Ascending aorta (tissue), 2 donors: ENCODE measurements at regions not wholly inside any gene's neighbourhood (a gene's known extent, or its start where the extent isn't known, plus 50 kb on each side); places are given as distances from the start of the nearest gene placed in this dataset.

Experiments used
- DNase-seq, 2 donors: peaks; one replicate each; pipeline ENCODE4 v3.0.0-alpha.2; 2019; ENCODE audit warnings: low spot score in 2 of 2
- H3K27ac ChIP-seq, 2 donors: fragments of 200-600 bp; sonication (generic); one replicate each; pipeline ENCODE4 v1.5.1; 2016 to 2017; ENCODE audit warnings: mild to moderate bottlenecking in 1 of 2
- H3K27me3 ChIP-seq: fragments of 200-600 bp; sonication (generic); one replicate; pipeline ENCODE4 v1.5.1; 2017
- H3K36me3 ChIP-seq, 2 donors: fragments of 200-600 bp; sonication (generic); one replicate each; pipeline ENCODE4 v1.5.1; 2016
- H3K4me1 ChIP-seq, 2 donors: fragments of 200-600 bp; sonication (generic); one replicate each; pipeline ENCODE4 v1.5.1; 2016 to 2017; ENCODE audit warnings: mild to moderate bottlenecking in 1 of 2
- H3K4me3 ChIP-seq, 2 donors: fragments of 200-600 bp; sonication (generic); one replicate each; pipeline ENCODE4 v1.5.1; 2016 to 2017; ENCODE audit warnings: mild to moderate bottlenecking in 1 of 2
- H3K9me3 ChIP-seq, 2 donors: fragments of 200-600 bp; sonication (generic); one replicate each; pipeline ENCODE4 v1.5.1; 2016
- intact Hi-C: fragments of 100-400 bp; cut with DNase I; formaldehyde crosslinking; loops from one replicate; pipeline ENCODE4 v1.15.1; 2023
- TF ChIP-seq, protein P1 (sequence below), 3 experiments: fragments of 200-600 bp in 2 of 3; fragments of 450-650 bp in 1 of 3; sonication (generic) in 2 of 3; IDR thresholded peaks; one replicate each; pipeline ENCODE4 v1.5.1; 2016 to 2019; ENCODE audit warnings: antibody characterized with exemption in 3 of 3, mild to moderate bottlenecking in 1 of 3, moderate library complexity in 1 of 3

DNA sequence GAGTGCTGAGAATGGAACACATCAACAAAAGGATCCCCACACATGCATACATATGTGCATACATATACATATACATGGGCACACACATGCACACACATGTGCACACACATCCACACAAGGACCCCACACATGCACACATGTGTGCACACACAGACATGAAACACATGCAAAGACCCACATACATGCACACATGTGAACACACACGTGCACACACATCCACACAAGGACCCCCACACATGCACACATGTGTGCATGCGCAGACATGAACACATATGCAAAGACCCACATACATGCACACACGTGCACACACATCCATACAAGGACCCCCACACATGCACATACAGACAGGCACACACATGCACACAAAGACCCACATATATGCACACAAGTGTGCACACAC, 104.4 kb upstream of the ADARB2 start:
- no peak for DNase-seq
- no peaks in the 10 kb centered on the region for H3K9me3 ChIP-seq
- H3K4me3 ChIP-seq: no peak overlapping the region
- no peaks in the 10 kb centered on the region for H3K4me1 ChIP-seq
- intact Hi-C loops: no loop called here
- H3K36me3 ChIP-seq: no peaks in the 10 kb centered on the region
- H3K27ac ChIP-seq: no peak overlapping the region
- H3K27me3 ChIP-seq: no peaks in the 10 kb centered on the region
- TF ChIP-seq, protein P1, sequence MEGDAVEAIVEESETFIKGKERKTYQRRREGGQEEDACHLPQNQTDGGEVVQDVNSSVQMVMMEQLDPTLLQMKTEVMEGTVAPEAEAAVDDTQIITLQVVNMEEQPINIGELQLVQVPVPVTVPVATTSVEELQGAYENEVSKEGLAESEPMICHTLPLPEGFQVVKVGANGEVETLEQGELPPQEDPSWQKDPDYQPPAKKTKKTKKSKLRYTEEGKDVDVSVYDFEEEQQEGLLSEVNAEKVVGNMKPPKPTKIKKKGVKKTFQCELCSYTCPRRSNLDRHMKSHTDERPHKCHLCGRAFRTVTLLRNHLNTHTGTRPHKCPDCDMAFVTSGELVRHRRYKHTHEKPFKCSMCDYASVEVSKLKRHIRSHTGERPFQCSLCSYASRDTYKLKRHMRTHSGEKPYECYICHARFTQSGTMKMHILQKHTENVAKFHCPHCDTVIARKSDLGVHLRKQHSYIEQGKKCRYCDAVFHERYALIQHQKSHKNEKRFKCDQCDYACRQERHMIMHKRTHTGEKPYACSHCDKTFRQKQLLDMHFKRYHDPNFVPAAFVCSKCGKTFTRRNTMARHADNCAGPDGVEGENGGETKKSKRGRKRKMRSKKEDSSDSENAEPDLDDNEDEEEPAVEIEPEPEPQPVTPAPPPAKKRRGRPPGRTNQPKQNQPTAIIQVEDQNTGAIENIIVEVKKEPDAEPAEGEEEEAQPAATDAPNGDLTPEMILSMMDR (IDR thresholded peaks at IDR 0.05): no peak

DNA sequence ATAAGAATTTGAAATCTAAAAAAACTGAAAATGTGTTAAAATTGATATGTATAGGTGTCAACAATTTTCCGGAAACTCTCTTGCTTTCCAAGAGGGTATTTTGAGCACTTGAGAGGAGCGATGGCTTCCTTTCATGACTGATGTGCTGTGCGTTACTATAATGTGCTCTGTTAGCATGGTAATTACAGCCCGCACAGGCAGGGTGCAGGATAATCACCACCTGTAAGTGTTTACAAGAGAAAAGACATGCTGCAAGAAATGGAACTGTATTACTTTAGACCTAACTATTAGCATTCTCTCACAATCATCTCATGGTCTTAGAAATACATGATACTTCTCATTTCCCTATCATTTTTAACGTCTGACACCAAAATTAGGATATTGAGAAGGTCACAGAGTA, 92.4 kb upstream of the ADARB2 start:
- no peak for DNase-seq
- TF ChIP-seq, protein P1 (IDR thresholded peaks at IDR 0.05): no peak
- Histone ChIP-seq H3K4me3 (no peak overlapping the region), H3K4me1 (no peaks in the 10 kb centered on the region), H3K27ac (no peak overlapping the region), H3K27me3 (no peaks in the 10 kb centered on the region), H3K9me3 (no peaks in the 10 kb centered on the region), H3K36me3 (no peaks in the 10 kb centered on the region)
- intact Hi-C loops: no loop called here

DNA sequence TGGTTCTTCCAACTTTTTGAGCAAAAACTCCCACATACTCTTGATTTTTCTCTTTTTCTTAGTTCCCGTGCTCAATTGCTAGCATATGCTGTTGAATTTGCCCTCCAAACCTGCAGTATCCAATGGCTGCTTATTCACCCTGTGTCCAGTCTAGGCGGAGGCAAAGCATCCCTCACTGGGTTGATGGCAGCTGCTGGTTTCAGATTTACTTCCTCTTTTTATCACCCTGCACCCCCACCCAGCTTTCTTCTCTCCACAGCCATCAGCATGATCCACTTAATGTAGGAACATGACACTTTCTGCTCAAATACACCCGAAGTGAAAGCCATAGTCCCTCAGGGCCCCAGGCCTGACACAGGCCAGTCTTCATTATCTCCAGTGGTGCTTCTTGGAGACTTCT, 87.6 kb upstream of the ADARB2 start:
- Histone ChIP-seq H3K27me3 (no peaks in the 10 kb centered on the region), H3K4me1 (no peaks in the 10 kb centered on the region), H3K27ac (no peak overlapping the region), H3K36me3 (no peaks in the 10 kb centered on the region), H3K9me3 (no peaks in the 10 kb centered on the region), H3K4me3 (no peak overlapping the region)
- no peak for DNase-seq
- TF ChIP-seq, protein P1 (IDR thresholded peaks at IDR 0.05): no peak
- intact Hi-C loops: no loop called here

DNA sequence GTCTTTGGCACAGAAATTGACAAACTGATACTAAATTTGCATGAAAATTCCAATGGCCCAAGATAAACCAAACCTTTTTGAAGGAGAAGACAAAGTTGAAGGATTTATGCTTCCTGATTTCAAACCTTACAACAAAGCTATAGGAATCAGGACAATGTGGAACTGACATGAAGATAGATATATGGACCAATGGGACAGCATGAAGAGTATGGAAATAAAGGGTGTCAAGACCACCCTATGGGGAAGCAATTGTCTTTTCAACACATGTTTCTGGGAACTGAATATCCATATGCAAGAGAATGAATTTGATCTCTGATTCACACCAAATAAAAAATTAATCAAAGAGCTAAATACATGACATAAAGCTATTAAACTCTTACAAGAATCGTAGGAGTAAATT, 77.2 kb upstream of the ADARB2 start:
- intact Hi-C loops: no loop called here
- no peak for DNase-seq
- Histone ChIP-seq H3K9me3 (peaks cover 0 to 6% of the 10 kb centered on the region in 2 donors), H3K4me3 (no peak overlapping the region), H3K27me3 (no peaks in the 10 kb centered on the region), H3K27ac (no peak overlapping the region), H3K4me1 (no peaks in the 10 kb centered on the region), H3K36me3 (no peaks in the 10 kb centered on the region)
- TF ChIP-seq, protein P1 (IDR thresholded peaks at IDR 0.05): no peak

DNA sequence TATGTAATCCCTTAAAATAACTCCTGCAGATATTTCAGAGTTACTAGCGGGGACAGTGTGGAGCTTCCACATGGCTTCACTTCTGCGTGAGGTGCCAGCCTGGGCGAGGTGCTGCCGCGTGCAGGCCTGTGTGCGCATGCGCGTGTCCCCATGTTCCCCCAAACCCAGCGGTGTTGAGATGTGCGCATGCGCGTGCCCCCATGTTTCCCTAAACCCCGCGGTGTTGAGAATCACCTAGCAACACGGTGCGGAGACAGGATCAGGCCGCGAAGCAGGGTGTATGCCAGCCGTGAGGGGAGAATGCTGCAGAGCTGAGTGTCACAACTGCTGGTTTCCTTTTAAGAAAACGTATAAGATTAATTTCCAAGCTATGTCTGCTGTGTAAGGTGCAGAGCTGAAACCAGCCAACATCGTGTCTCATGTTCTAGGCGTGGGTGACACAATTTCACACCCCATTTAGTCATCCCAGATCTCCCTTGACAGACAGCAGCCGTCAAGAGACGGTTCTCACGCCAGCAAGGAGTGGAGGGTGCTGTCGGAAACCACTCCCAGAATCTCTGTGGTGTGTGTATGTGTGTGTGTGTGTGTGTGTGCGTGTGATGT, 71.9 kb upstream of the ADARB2 start:
- Histone ChIP-seq H3K4me1 (no peaks in the 10 kb centered on the region), H3K27me3 (no peaks in the 10 kb centered on the region), H3K4me3 (no peak overlapping the region), H3K36me3 (no peaks in the 10 kb centered on the region), H3K27ac (no peak overlapping the region), H3K9me3 (no peaks in the 10 kb centered on the region)
- TF ChIP-seq, protein P1 (IDR thresholded peaks at IDR 0.05): no peak
- DNase-seq: no peak
- intact Hi-C loops: no loop called here

DNA sequence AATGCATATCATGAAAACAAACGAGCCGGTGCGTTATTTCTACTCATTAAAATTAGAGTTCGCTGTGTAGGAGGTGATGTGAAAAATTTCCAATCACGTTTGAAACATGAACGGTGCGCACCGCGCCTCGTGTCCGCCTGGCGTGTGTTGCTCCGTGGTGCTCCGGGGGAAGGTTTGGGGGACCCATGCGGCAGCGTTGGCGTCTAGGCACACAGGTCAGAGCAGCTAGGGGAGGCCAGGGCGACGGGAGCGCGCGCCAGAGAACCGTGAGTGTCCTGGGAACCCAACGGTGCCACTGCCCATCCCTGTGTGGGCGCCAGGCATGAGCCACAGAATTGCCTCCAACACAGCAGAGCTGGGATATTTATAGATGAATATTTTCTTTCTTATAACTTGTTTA, 70.6 kb upstream of the ADARB2 start:
- intact Hi-C loops: no loop called here
- H3K36me3 ChIP-seq: no peaks in the 10 kb centered on the region
- no peak overlapping the region for H3K27ac ChIP-seq
- no peaks in the 10 kb centered on the region for H3K4me1 ChIP-seq
- H3K4me3 ChIP-seq: no peak overlapping the region
- no peaks in the 10 kb centered on the region for H3K27me3 ChIP-seq
- TF ChIP-seq, protein P1 (IDR thresholded peaks at IDR 0.05): no peak
- DNase-seq: no peak
- no peaks in the 10 kb centered on the region for H3K9me3 ChIP-seq
